Urothelium cell line (cell line): ENCODE measurements at regions not wholly inside any gene's neighbourhood (a gene's known extent, or its start where the extent isn't known, plus 50 kb on each side); places are given as distances from the start of the nearest gene placed in this dataset.
"Not testable (repeated sequence)": the region's sequence is repeated elsewhere in the genome, so short reads cannot be mapped to it uniquely, and the experiment has no call there.

Experiments
- DNase-seq: peaks from one replicate; pipeline ENCODE4 v3.0.0; 2011; ENCODE audit warnings: low spot score, mixed read lengths
- FAIRE-seq: peaks from 2 replicates; lab custom pipeline; 2011; peaks lifted over from hg19 to GRCh38; lab: Jason Lieb, UNC

- FAIRE-seq = no peak
- no peak for DNase-seq
Measured at GRCh38 chr12:24381790-24382189, 432.3 kb upstream of the SOX5 start.

- FAIRE-seq = no peak
- DNase-seq = no peak
Measured at GRCh38 chr12:24379861-24380521, 430.5 kb upstream of the SOX5 start.

- FAIRE-seq = no peak
Measured at GRCh38 chr12:24379433-24379832, 430.0 kb upstream of the SOX5 start.

DNA sequence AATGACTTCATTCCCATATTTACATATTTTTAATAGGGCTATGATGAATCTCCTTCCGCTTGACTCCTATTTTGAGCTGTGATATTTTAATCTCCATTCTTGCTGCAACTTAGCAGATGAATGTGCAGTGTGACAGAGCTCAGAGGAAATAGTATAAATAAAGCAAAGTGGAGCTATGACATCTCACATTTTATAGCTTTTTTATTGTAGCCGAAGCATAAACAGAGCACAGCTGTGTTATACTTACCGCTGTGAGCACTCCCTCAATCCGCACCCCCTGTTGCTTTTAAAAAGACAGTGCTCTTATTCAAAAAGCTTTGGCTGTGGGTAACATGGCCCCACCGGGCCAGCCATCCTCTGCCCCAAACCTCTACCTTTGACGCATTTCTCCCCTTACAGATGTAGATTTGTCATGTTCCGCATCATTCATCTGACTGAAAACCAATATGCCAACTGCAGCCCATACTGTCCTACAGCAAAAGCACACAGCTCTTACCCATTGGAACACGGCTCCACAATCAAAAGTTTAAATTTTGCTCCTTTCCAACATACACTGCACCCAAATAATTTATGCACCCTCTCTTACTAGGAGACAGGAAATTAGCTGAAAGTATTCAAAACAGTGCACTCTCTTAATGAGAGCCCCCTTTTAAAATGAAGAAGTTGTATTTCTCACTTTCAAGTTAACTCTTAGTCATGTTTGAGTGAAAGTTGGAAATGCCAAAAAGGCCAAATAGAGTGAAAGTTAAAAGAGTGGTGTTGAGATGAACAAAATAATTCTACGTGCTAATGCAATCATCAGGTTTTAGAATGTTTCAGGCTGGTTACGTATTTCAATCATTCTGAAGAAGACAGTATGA lies 429.3 kb upstream of the SOX5 start:
- DNase-seq (no peak), FAIRE-seq (peak; percentile 80)

More at GRCh38 chr12:24379433-24379832, 430.0 kb upstream of the SOX5 start:
- DNase-seq = no peak

GRCh38 chr12:24374452-24374851 lies 425.0 kb upstream of the SOX5 start:
- FAIRE-seq (no peak), DNase-seq (no peak)

- FAIRE-seq = no peak
- DNase-seq = no peak
Measured at GRCh38 chr12:24373004-24373403, 423.5 kb upstream of the SOX5 start.

DNA sequence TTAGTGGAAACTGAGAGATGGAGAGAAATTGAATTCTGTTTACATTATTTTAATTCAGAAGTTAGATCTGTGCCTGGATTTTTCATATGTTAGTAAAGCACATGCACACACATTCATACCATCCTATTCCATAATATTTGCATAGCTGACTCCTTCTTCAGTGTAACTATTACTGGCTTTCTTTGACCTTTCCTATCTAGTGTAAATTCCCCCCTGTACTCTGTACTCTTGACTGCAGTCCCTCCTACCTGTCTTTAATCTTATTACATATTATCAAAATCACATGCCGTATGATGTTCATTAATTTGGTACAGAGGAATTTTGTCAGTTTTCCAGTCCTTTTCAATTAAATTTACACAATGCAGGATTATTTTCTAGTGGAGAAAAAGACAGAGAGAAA lies 417.0 kb upstream of the SOX5 start:
- DNase-seq = no peak
- no peak for FAIRE-seq

DNA sequence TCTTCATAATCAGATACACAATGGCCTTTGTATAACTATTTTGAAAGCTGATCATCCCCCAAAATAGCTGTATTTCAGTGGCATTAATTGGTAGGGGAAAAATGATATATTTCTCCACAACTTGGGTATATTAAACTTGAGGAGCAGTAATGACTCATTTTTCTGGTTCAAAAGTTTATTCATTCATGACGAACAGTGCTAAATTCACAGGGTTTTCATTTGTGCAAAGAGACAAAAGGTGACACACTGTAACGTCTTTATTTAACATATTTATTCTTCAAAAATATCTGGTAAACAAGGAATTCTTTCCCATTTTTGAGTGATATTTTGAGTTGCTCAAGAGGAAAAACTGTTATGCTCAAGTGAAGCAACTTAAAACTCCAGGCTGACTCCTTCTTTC lies 415.5 kb upstream of the SOX5 start:
- FAIRE-seq (no peak), DNase-seq (no peak)

- DNase-seq = no peak
Measured at GRCh38 chr12:24363177-24363754, 413.8 kb upstream of the SOX5 start.

DNA sequence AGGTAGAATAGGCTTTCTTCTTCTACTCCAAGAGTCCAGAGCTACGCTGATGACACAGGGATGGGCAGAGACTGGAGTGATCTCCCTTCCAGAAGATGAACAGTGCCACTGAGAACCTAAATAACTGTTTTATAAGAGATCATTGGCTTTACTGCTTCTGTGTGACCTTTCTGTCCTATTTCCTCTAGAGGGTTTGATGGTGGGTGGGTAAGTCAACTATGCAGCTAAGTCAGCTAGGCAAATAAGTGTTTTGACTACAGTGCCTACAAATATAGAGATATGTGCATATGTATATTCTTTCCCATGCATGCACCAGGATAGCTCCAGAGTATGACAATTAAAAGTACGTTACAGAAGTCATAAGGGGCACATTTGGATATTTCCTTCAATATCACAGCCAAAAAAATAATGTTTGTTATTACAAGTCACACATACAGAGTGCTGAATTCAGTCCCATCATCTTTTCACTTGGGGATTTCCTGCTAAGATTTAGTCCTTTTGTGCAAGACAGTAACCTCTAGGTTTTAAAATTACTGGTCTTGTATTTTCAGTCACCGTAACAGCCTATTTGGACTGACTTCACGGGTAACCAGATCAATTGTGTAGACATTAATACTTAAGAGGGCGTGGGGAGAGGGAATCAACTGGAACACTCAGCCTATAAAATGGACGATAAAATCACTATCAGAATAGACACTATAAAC lies 412.6 kb upstream of the SOX5 start:
- no peak for FAIRE-seq

More at GRCh38 chr12:24363177-24363754, 413.8 kb upstream of the SOX5 start:
- FAIRE-seq = no peak

DNA sequence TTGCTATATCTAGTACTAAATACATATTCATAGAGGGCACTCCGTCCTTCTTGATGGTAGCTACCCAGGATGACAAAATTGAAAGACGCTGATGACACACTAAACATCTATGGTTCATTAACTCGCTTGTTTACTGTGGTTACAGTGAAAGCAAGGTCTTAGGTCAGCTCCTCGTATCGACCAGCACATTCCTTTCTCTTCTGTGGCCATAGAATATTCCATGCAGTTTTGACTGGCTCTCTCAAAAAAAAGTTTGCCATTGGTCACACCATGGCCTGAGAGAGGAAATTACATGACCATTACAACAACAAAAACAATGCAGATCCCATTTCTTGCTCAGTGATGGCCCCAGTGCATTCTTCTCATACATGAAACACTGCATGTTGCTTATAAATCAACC lies 411.4 kb upstream of the SOX5 start:
- FAIRE-seq = no peak

More for the DNA sequence above, 412.6 kb upstream of the SOX5 start:
- DNase-seq = no peak

DNA sequence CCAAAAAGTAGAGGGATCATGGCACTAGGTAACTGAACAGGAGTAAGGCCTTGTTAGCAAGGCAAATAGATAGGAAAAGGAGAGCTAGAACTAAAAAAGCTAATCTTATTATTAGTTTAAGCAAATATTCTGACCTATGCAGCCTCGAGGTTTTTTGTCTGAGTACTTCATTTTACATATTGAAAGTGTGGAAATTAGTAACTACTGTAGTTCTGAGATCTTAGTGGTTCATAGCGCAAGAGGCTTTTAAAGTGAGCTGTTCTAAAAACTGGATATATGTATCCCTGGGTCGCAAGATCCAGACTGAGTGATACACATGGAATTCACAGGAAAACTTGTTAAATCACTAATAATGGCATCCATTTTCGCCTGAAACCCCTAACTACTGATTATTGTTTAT lies 411.0 kb upstream of the SOX5 start:
- no peak for DNase-seq
- no peak for FAIRE-seq

More for the DNA sequence above, 411.4 kb upstream of the SOX5 start:
- DNase-seq = no peak

DNA sequence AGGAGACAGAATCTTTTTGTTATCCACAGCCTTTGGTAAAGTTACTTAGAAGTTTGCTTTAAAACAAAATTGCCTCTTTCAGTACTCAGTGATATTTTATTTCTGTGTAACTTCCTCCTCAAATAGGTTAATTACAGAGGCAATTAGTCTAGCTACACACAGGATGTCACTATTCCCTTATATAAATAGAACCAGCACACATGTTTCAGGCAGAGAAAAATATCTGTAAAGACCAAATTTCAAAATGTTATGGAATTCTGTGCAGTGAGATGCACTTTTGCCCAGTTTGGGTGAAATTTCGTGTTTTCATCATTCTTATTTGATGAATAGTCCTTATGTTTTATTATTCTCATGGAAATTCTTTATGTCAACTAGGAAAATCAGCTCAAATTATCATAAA lies 410.6 kb upstream of the SOX5 start:
- no peak for FAIRE-seq
- DNase-seq = no peak

DNA sequence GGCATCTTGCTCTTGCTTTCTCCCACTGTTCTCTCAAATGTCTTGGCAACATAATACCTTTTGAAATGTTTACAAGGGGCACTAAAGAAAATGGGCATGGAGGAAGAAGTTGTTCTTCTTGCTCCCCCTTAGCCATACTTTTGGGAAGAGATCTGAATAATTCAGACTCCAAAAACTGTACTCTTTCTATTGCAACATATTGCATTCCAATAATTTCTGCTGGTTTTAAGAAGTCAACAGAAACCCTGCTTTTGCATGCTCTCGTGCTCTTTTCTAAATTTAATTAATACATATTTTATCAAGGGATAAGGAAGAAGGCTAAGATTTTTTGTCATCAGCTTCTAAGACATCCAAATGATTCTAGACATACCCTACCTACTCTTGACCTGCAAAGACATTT lies 409.9 kb upstream of the SOX5 start:
- DNase-seq = no peak
- FAIRE-seq = no peak

DNA sequence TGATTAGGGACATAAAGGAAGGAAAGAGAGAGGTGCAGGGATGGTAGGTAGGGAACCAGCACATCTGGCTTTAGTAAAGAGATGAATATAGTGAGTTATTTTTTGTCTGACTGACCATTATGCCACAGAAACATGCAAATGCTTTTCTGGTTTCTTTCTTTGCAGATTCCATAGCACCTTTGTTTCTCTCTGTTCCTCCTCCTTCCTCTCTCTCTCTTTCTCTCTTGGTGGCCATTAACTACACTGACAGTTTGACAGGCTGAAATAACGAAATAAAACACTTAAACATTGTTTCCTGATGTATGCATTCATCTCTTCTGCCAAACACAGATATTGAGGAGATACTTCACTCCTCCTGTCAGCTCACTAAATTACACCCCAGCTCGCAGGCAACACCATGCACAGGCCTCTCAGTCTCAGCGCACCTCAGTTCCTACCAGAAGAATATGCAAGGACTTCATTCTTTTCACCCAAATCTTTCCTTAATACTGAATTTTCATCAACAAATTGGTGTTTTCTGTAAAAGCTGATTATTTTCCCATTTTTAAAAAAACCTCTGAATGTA lies 406.9 kb upstream of the SOX5 start:
- FAIRE-seq (no peak), DNase-seq (no peak)

DNA sequence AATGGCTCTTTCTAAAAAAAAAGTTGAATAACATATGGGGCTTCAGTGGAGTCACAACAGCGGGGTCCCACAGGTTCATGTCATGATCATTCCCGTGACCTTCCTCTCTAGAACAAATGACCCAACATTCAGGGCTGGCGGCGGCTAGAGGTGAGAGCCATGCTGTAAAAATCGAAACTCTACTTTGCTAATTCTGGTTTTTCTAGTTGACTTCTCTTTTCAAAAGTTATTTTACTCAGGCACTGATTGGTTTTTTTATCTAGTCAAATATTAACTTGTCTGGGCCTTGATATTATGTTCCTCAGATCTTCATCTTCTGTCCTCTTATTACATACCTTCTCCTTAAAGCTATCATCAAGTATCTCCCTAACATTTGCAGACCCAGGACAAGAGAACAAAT lies 402.9 kb upstream of the SOX5 start:
- FAIRE-seq = no peak
- no peak for DNase-seq

DNA sequence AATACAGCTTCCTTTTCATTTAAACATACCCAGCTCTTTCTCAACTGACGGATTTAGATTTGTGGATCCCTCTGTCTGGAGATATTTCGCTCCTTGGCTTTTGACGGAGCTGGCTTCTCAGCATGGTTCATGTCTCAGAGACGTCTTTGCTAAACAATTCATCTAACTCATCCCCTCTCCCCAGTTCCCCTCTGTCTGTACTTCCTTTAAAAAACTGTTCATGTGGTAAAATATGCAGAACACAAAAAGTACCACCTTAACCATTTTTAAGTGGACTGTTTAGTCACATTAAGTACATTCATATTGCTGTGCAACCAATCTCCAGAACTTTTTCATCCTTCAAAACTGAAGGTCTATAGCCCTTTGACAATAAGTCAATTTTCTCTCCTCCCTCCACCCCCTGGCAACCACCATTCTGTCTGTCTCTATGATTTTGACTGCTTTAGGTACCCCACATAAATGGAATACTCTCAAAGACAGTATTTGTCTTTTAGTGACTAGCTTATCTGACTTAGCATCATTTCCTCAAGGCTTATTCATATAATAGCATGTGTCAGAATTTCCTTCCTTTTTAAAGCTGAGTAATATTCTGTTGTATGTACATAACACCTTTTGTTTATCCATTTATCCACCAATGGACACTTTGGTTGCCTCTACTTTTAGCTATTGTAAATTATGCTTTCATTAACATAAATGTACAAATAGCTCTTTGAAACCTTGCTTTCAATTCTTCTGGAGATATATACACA lies 399.8 kb upstream of the SOX5 start:
- DNase-seq = no peak
- no peak for FAIRE-seq

- not testable (repeated sequence) for DNase-seq, FAIRE-seq
Measured at GRCh38 chr12:24348180-24348579, 398.7 kb upstream of the SOX5 start.

- FAIRE-seq (no peak), DNase-seq (no peak)
Measured at GRCh38 chr12:24328261-24328660, 378.8 kb upstream of the SOX5 start.

- DNase-seq (no peak), FAIRE-seq (no peak)
Measured at GRCh38 chr12:24325331-24325730, 375.9 kb upstream of the SOX5 start.
